Keratinocyte (primary cell): ENCODE measurements at regions not wholly inside any gene's neighbourhood (a gene's known extent, or its start where the extent isn't known, plus 50 kb on each side); places are given as distances from the start of the nearest gene placed in this dataset.

ENCODE experiments used
- DNase-seq: peaks from one replicate; pipeline ENCODE4 v3.0.0-alpha.2; 2011; ENCODE audit warnings: low read depth, missing footprints, low spot score
- FAIRE-seq: peaks from 2 replicates; lab custom pipeline; 2011; peaks lifted over from hg19 to GRCh38; lab: Jason Lieb, UNC
- H2AFZ ChIP-seq: 2 replicates; pipeline ENCODE4 v1.6.0; 2012; ENCODE audit warnings: low read length, control low read depth, inconsistent platforms; ENCODE audit not compliant: control insufficient read depth
- H3K27ac ChIP-seq: 2 replicates; pipeline ENCODE4 v1.5.1; 2011; ENCODE audit warnings: low read length; ENCODE audit not compliant: control insufficient read depth, insufficient read depth
- H3K27me3 ChIP-seq: 3 replicates; pipeline ENCODE4 v1.6.0; 2011; ENCODE audit warnings: low read length; ENCODE audit not compliant: control insufficient read depth, insufficient read depth; ENCODE audit errors: extremely low read depth
- H3K36me3 ChIP-seq, 2 experiments: 2 replicates in 1 of 2; 3 replicates in 1 of 2; pipeline ENCODE4 v1.5.1; 2011; ENCODE audit warnings: low read length in 2 of 2, mild to moderate bottlenecking in 1 of 2; ENCODE audit not compliant: control insufficient read depth in 2 of 2, insufficient read depth in 2 of 2; ENCODE audit errors: extremely low read depth in 1 of 2
- H3K4me1 ChIP-seq: 3 replicates; pipeline ENCODE4 v1.5.1; 2011; ENCODE audit warnings: low read length; ENCODE audit not compliant: control insufficient read depth, insufficient read depth; ENCODE audit errors: extremely low read depth
- H3K4me2 ChIP-seq: 3 replicates; pipeline ENCODE4 v1.6.0; 2011; ENCODE audit warnings: low read depth, low read length; ENCODE audit not compliant: control insufficient read depth, insufficient read depth; ENCODE audit errors: extremely low read depth
- H3K4me3 ChIP-seq, 3 experiments: fragments of 200-600 bp in 1 of 3; sonication (generic) in 1 of 3; 2 replicates in 2 of 3; 3 replicates in 1 of 3; pipeline ENCODE4 v1.5.1; 2011 to 2016; ENCODE audit warnings: low read length in 3 of 3, mild to moderate bottlenecking in 3 of 3, control low read depth in 2 of 3, inconsistent platforms in 1 of 3, low read depth in 1 of 3, mixed read lengths in 1 of 3, mixed run types in 1 of 3, moderate library complexity in 1 of 3; ENCODE audit not compliant: control insufficient read depth in 2 of 3, insufficient read depth in 2 of 3; ENCODE audit errors: extremely low read depth in 1 of 3
- H3K79me2 ChIP-seq: 2 replicates; pipeline ENCODE4 v1.6.0; 2012; ENCODE audit warnings: low read length; ENCODE audit not compliant: control insufficient read depth, insufficient read depth
- H3K9ac ChIP-seq: 3 replicates; pipeline ENCODE4 v1.6.0; 2011; ENCODE audit warnings: low read length; ENCODE audit not compliant: control insufficient read depth, insufficient read depth; ENCODE audit errors: extremely low read depth
- H3K9me1 ChIP-seq: 3 replicates; pipeline ENCODE4 v1.6.0; 2011; ENCODE audit warnings: low read length; ENCODE audit not compliant: control insufficient read depth, insufficient read depth; ENCODE audit errors: extremely low read depth
- H3K9me3 ChIP-seq: 2 replicates; pipeline ENCODE4 v1.5.1; 2012; ENCODE audit warnings: low read depth, low read length; ENCODE audit not compliant: control insufficient read depth
- H4K20me1 ChIP-seq: 3 replicates; pipeline ENCODE4 v1.6.0; 2011; ENCODE audit warnings: low read length; ENCODE audit not compliant: control insufficient read depth, insufficient read depth; ENCODE audit errors: extremely low read depth
- CTCF ChIP-seq, 3 experiments: IDR thresholded peaks in 1 of 3; conservative IDR thresholded peaks in 1 of 3; optimal IDR thresholded peaks in 1 of 3; 2 replicates in 2 of 3; 3 replicates in 1 of 3; pipeline versions ENCODE3 to v1.5.1; 2011; ENCODE audit warnings: low read length in 3 of 3, mild to moderate bottlenecking in 3 of 3, moderate library complexity in 2 of 3, control low read depth in 1 of 3, inconsistent platforms in 1 of 3; ENCODE audit not compliant: insufficient read depth in 2 of 3; ENCODE audit errors: extremely low read depth in 1 of 3
- EZH2 ChIP-seq: IDR thresholded peaks from one replicate; pipeline ENCODE4 v1.6.1; 2012; ENCODE audit warnings: inconsistent platforms, mild to moderate bottlenecking, low read length, moderate library complexity
- dilution Hi-C: fragments of 300-500 bp; cut with MboI; formaldehyde crosslinking; loops from one replicate; pipeline ENCODE4 v1.7.0; 2020; ENCODE audit warnings: low sequenced_read_pairs; ENCODE audit not compliant: extremely low pct_ligation_motif_present

- Histone ChIP-seq H3K4me1 (no peaks in the 10 kb centered on the region), H3K4me2 (no peak overlapping the region), H3K9me1 (no peaks in the 10 kb centered on the region), H2AFZ (no peak overlapping the region), H3K4me3 (no peak overlapping the region), H3K9ac (no peak overlapping the region), H3K9me3 (no peaks in the 10 kb centered on the region), H3K27me3 (peaks cover 25% of the 10 kb centered on the region), H3K79me2 (no peaks in the 10 kb centered on the region), H3K36me3 (no peaks in the 10 kb centered on the region), H4K20me1 (no peaks in the 10 kb centered on the region), H3K27ac (no peak overlapping the region)
- DNase-seq, result no peak
- no peak for FAIRE-seq
- dilution Hi-C loops, result no loop called here
- no peak for TF ChIP-seq CTCF (optimal IDR thresholded peaks at IDR 0.05 in 1 of 3, IDR thresholded peaks at IDR 0.05 in 1 of 3, conservative IDR thresholded peaks at IDR 0.05 in 1 of 3; ENCODE audit: extremely low read depth in 1 of 3, insufficient read depth in 2 of 3, low read length in 3 of 3)
- TF ChIP-seq EZH2, result no peak
These were observed 198.2 kb upstream of the CDH4 start for GRCh38 chr20:61053889-61054288.

GRCh38 chr20:61054411-61054810 is 197.7 kb upstream of the CDH4 start:
- TF ChIP-seq CTCF (optimal IDR thresholded peaks at IDR 0.05 in 1 of 3, IDR thresholded peaks at IDR 0.05 in 1 of 3, conservative IDR thresholded peaks at IDR 0.05 in 1 of 3; ENCODE audit: extremely low read depth in 1 of 3, insufficient read depth in 2 of 3, low read length in 3 of 3) (no peak), EZH2 (no peak)
- Histone ChIP-seq H3K9me1 (no peaks in the 10 kb centered on the region), H3K4me3 (no peak overlapping the region), H2AFZ (no peak overlapping the region), H3K9ac (no peak overlapping the region), H3K4me1 (no peaks in the 10 kb centered on the region), H3K79me2 (no peaks in the 10 kb centered on the region), H3K9me3 (no peaks in the 10 kb centered on the region), H3K27me3 (peaks cover 27% of the 10 kb centered on the region), H4K20me1 (no peaks in the 10 kb centered on the region), H3K36me3 (no peaks in the 10 kb centered on the region), H3K4me2 (no peak overlapping the region), H3K27ac (no peak overlapping the region)
- FAIRE-seq, result no peak
- no peak for DNase-seq
- dilution Hi-C loops, result no loop called here
